ENCODE measurements at regions not wholly inside any gene's neighbourhood (a gene's known extent, or its start where the extent isn't known, plus 50 kb on each side); places are given as distances from the start of the nearest gene placed in this dataset.
"Not testable (repeated sequence)": the region's sequence is repeated elsewhere in the genome, so short reads cannot be mapped to it uniquely, and the experiment has no call there.

DNA sequence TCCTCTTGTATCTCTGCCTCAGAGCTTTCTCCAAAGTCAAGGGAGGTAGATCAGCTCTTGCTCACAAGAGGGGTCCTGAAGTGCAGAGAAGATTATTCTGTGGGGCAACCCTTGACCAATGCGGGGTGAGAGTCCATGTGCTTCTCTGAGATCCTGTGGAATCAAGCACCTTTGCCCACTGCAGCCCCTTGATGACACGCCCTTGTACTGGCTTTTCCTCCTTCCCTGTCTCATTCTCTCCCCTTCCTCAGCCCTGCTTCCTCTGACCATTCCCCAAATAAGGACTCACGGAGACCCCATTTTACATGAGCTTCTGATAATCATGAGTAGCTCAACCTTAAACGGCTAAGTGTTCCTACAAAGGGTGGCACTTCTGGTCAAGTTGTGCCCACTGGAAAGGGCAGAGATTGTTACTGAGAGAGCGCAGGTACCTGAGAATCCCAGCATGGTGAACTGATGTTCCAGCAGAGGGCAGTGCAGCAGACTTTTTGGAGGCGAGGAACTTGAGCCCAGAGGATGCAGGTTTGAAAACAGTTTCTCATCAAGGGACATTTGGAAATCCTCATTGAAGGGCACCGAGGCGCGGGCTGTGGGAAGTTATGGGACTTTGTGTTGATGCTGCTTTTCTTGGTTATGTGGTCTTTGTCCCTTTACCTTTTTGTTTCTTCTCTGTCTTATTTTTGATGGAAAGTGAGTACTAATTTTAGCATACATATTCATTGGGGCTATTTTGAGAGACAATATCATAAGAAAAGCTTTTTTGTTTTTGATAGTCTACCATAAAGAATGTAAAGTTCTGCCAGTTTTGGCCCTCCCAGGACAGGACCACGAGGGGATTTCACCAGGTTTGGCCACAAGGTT, 201.3 kb downstream of the RBM46 start:
- DNase-seq (ENCODE audit: low read depth in 2 of 3, low spot score in 1 of 3): peak; percentile 2 to 25 (median 13)

DNA sequence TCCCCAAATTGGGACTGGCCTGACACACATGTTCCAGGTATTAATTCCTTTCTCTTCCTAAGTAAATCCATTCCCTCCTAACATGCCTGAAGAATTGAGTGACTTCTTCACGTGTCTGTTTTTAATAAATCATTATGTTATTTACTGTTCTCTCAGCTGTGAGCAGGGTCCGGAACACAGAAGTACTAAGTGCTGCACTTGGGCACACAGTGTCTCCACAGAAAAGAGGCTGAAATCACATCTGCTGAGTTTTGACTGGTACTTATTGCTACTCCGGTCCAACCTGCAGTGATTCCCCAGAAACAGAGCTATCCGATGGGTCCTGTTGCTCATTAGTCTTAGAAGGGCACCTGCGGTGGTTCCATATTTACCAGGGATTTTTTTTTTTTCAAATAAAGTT, 202.6 kb downstream of the RBM46 start:
- DNase-seq (ENCODE audit: low read depth in 2 of 3, low spot score in 1 of 3): no peak

DNA sequence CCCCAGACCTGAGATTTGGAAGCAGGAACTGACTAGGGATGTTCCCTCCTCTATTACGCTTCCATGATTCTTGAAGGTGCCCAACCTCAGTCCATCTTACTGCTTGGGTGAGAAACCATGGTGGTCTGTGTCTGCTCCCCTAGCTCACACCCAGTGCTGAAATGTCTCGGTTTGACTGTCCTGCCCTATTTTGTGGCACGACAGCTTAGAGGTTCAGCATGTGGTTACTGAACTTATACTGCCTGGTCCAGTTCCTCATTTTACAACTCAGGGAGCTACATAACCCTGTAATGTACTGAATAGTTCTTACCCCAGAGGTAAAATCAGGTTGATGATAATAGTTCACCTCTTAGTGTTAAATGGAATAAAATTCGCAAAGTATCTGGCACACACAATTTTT, 203.1 kb downstream of the RBM46 start:
- DNase-seq (ENCODE audit: low read depth in 2 of 3, low spot score in 1 of 3): no peak

DNA sequence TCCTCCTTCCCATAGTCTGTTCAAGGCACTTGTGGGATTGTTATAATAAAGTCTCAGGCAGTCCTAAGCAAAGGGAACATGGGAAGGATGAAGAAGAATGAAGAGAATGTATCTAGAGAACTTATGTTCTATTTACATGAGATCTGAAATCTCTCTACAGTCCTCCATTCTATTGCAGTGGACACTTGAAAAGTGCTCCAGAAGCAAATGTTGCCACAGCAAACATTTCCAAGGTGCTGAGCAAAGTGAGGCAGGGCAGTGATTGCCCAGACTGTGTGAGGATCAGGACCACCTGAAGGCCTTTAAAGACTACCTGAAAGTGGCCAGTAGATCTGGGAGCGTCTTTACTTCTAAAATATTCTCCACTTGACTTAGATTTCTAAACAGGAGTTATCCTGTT, 203.5 kb downstream of the RBM46 start:
- no peak for DNase-seq (ENCODE audit: low read depth in 2 of 3, low spot score in 1 of 3)

DNA sequence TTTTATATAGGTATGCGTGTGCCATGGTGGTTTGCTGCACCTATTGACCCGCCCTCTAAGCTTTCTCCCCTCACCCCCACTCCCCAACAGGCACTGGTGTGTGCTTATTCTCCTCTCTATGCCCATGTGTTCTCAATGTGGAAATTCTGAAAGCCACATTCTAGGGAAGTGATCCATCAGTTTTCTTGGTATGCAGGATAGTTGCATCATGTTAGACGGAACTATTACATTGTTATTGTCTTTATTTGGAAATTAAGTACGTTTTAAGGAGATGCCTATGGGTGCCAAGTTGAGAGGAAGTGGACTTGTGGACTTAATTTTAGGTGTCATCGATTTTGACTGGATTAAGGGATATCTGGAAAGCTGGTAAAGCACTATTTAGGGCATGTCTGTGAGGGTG, 204.6 kb downstream of the RBM46 start:
- no peak for DNase-seq (ENCODE audit: low read depth in 2 of 3, low spot score in 1 of 3)

DNA sequence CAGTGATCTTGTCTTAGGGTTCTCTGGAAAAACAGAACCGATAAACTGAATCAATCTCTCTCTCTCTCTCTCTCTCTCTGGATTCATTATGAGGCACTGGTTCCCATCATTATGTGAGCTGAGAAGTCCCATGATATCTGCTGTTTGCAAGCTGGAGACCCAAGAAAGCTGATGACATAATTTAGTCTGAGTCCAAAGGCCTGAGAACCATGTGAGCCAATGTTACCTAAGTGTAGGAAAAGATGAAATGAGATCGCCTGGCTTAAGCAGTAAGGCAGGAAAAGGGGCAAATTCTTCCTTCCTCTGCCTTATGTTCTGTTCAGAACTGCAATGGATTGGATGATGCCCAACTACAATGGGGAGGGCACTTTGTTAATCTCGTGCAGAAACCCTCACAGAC, 207.4 kb downstream of the RBM46 start:
- DNase-seq (ENCODE audit: low read depth in 2 of 3, low spot score in 1 of 3): no peak

DNA sequence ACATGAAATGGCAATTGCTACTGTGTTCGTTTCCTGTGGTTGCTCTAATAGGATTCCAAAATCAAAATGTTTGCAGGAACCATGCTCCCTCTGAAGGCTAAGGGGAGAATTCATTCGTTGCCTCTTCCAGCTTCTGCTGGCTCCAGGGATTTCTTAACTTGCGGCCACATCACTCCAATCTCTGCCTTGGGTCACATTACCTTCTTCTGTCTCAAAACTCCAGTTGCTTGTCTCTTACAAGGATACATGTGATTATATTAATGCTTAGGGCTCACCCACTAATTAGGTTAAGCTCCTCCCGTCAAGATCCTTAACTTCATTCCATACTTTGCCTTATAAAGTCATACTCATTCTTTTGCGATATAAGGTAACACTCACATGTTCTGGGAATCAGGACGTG, 208.4 kb downstream of the RBM46 start:
- DNase-seq (ENCODE audit: low read depth in 2 of 3, low spot score in 1 of 3): no peak

DNA sequence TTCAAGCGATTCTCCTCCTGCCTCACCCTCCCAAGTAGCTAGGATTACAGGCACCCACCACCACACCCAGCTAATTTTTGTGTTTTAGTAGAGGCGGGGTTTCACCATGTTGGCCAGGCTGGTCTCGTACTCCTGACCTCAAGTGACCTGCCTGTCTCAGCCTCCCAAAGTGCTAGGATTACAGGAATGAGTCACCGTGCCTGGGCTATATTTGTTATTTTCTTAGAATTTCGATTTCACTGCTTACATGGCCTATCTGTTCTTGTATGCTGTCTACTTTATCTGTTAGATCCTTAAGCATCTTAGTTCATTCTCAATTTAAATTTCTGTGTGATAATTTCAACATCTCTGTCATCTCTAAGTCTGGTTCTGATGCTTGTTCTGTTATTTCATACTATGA, 210.6 kb upstream of the NPY2R start:
- DNase-seq (ENCODE audit: low read depth in 2 of 3, low spot score in 1 of 3): not testable (repeated sequence)

DNA sequence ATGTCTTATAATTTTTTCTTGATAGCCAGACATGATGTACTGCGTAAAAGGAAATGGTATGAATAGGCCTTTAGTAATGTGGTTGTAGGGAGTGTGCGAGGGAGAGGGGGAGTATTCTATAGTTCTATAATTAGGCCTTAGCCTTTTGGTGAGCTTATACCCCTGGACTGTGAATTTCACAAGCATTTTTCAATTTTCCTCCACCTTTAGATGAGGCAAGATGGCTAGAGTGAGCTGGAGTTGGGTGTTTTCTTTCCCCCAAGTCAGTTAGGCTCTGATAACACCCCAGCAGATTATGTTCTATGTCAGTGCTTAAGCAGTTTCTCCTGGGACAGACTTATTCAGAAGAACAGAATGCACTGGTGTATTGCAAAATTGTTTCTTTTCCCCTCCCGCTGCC, 210.2 kb upstream of the NPY2R start:
- DNase-seq (ENCODE audit: low read depth in 2 of 3, low spot score in 1 of 3): no peak

DNA sequence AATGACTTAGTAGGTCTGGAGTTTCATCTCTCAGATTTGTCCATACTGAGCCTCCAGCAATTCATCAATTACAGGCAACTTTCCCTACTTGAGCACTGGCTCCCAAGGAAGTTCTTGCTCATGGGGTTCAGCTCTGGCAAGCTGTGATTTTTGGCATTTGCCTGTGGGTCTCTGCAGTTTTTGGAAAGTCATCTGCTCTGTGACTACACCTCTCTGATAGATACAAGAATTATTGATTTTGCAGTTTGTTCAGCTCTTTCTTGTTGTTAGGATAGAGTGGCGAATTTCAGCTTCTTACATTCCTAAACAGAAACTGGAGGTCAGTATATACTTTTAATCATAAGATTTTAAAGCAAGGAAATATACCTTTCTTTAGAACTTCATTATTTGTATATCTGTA, 209.7 kb upstream of the NPY2R start:
- no peak for DNase-seq (ENCODE audit: low read depth in 2 of 3, low spot score in 1 of 3)

DNA sequence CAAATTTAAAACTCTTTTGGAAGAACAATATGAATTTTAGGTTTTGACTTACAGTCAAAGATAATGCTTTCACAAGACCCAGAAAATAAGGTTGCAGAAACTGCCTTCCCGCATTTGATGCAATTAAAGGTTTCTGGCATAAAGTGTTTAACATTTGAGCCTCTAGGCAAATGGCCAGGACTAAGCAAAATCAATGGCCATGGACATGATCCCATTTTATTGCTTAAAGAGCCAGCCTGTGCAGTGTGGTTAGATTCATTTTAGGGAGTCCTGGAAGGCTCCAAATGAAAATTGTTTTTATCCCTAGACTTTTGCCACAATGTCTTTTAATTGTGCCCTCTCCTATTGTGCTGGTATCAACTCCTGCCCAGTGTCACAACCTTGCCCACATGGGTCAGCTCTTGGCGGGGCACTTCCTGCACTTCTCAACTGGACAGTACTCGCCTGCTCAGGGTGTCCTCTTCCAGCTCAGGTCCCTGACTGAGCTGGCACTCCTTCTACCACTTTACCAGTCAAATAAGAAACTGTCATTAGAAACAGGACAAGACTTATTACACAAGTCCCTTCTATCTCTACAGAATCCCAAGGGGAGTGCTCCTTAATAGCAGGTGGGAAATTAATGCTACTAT, 208.4 kb upstream of the NPY2R start:
- no peak for DNase-seq (ENCODE audit: low read depth in 2 of 3, low spot score in 1 of 3)

DNA sequence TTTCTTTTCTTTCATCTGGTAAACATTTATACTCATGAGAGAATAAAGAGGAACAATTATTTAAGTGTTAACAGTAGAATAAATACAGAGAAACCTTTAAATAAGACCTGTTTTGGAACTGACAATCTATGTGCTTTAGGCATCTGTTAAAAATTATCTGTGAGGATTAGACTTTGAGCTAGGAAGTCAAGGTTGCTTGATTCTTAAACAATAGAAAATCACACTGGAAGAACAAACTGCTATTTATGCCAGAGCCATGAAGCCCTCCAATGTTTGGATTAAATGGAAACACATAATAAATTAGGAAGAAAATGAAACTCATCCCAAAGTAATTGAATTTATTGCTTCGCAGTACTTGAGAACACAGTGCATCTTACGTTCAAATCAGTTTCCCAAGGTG, 207.2 kb upstream of the NPY2R start:
- no peak for DNase-seq (ENCODE audit: low read depth in 2 of 3, low spot score in 1 of 3)

DNA sequence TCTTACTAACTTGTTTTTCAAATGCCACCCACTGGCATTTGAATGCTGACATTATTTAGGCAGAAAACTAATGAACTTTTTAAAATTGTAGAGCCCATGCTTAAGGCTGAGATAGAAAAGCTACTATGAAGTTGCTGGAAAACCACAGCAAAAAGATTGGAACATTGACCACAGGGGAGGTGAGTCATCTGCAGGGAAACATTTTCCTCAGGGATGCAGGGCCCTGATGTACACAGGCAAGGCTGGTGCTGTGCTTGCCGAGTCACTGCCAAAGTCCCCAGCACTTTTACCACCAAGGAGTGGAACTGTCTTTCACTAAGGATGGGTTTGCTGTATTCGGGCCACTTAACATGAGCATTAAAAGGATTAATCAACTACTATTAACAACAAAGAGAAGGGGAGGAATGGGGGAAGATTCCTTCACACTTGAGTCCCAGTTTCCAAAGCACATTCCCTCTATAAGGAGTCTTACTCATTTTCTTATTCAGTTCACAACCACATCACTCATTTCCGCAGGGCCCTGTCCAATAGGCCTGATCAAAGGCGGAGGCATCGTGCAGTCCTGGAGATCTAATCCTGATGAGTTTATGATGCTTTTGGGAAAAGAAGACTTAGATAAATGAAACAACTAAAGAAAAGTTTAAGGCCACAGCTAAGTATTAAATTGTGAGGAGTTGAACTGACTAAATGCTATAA, 202.9 kb upstream of the NPY2R start:
- DNase-seq (ENCODE audit: low read depth in 2 of 3, low spot score in 1 of 3): no peak

DNA sequence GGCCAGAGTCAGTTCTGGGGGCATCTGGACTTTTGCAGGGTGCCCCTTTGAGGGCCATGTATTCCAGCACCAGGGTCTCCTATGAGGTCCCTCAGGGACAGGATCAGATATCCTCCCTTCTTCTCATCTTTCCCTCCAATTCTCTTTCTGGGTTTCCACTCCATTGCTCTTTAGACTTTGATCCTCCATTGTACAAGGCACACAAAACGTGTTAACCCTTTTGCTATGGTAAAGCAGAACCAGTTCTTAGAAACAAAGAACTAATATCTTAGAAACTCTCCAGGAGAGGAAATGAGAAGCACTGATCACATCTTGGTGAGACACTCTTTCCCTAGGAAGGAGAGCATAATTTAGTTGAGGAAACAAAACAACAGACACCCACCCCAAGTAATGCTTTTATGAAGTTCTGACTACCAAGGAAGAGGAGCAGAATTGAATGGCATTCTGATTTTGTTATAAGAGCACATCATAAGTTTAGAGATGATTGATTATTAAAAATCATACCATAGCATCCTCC, 200.7 kb upstream of the NPY2R start:
- no peak for DNase-seq (ENCODE audit: low read depth in 2 of 3, low spot score in 1 of 3)

DNA sequence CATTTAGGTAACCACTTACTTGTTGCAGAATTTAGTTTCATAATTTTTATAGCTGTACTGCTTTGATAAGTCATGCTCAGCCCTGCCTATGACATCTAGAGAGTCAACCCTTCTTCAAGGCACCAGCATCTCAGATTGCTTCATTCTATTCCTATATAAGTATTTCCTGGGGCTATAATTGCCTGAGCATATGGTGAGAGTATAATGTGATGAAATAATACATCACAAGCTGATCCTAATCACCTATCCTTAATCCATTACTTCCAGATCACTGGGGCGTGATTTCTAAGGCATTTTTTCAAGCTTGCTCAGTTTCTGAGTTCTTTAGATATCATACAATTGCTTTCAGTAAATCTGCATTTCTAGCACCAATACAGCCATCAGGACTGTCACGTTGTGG, 200.0 kb upstream of the NPY2R start:
- no peak for DNase-seq (ENCODE audit: low read depth in 2 of 3, low spot score in 1 of 3)

DNA sequence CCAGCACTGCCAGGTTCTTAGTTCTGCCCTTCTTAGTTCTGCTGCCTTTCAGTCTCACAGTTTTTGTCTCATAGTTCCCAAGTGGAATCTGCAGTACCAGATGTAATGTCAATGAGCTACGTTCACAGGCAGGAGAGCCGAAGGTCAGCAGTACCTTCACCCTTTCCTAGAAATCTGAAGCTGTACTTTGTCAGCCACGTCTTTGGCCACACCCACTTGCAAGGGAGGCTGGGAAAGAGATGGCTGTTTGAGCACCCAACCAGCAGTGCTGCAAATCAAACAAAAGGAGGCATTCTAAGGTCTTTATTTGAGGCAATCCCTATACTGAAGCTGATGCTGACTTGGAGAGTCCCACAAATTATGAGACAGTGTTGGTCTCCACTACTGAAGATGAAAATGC, 199.1 kb upstream of the NPY2R start:
- DNase-seq (ENCODE audit: low read depth in 2 of 3, low spot score in 1 of 3): no peak

DNA sequence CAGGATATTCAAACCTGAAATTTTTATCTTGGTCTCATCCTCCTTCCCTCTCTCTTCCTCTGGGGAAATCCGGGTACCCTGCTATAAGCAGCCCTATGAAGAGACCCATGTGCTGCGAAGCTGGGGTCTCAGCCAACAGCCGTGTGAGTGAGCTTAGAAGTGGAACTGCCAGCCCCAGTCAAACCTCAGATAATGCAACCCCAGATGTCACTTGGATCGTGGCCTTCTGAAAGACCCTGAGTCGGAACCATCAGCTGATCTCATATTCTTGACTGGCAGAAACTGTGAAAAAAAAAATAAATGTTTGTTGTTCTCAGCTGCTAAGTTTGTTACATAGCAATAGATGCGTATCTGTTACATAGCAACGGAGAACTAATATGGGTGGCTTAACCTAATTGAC, 198.1 kb upstream of the NPY2R start:
- no peak for DNase-seq (ENCODE audit: low read depth in 2 of 3, low spot score in 1 of 3)

DNA sequence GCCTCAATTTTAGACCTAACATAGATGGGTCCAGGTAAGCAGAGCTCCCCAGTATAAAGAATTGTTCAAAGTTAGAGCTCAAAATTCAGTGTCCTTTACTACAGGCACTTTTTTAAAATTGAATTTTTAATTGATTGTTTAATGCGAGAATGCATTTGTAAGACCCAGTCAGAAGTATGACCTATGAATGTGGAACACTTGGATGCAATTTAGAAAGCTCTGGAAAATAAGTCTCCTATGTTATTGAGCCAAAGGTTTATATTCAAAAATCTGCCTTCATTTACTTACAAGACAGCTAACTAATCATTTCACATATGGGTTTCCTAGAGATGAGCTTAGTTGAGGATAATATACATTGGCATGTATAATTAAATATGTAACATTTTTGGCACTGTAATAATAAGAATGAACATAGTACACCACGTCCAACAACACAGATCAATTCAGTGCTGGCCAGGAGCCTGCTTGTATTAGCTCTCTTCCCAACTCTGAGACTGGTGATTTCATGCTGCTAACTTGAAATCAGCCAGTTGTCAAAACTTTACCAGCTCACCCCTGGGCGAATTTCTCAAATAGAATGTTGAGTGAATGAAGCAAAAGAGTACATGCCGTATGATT, 197.2 kb upstream of the NPY2R start:
- no peak for DNase-seq (ENCODE audit: low read depth in 2 of 3, low spot score in 1 of 3)

DNA sequence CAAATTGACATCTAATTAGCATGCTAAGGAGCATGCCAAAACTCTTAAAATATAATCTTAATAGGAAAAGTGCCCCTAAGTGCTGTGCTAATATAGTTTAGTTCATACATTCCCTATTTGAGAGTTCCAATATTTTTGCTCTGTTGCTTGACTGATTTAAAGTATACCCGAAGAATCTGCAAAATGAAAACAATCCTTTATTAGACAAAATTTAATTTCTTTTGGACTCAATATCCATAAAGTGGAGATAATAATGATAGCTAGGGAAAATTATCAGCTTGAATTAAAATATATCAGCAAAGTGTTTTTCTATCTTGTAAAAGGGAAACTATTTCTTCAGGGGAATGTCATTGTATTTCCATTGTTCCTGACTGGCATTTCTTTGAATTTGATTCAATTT, 196.0 kb upstream of the NPY2R start:
- DNase-seq (ENCODE audit: low read depth in 2 of 3, low spot score in 1 of 3): no peak

DNA sequence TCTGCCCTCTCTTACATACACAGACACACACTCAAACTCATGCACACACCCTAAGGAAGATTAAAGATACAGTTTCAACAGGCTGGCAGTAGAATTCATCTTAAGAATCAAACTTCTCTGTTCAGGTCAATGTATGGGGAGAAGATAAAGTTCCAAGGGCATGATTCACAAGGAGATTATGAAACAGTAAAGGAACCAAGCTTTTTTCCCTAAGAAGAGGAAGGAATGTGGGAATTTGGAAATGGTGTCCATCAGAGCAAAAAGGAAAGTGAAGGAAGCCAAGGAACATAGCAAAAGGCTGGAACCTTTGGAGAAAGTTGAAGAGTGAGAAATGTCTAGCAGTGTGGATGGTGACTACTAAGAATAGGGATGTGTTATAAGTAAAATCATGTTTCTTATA, 191.0 kb upstream of the NPY2R start:
- no peak for DNase-seq (ENCODE audit: low read depth in 2 of 3, low spot score in 1 of 3)

DNA sequence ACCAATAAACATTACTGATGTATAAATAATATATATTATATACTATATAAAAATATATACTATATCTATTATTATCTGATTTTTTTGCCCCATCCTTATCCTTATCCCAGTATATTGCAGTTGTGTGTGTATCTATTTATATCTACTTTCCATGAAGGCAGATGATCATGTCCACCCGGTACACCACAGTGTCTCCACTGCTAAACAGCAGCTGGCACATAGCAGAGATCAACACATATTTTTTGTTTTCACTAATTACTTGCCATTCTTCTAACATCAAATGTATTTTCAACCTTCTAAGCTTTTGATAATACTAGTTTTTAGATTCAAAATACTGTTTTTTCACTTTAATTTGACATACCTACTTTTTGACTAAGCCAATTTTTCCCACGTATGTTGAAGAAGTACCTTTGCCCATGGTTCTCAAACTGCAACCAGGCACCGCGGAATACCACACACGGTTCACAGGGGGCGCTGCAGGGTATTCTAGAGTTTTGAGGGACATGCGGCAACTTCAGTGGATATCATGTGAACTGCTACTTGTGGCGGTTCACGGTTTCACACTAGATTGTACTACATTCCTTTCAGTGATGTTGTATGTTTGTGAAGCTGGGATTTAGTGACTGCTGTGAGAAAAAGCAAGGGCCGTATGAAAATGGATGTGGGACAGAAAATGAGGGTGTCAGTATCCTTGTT, 182.5 kb upstream of the NPY2R start:
- DNase-seq (ENCODE audit: low read depth in 2 of 3, low spot score in 1 of 3): peak; percentile 0 to 2 (median 1)

Data from stimulated activated CD4-positive, alpha-beta T cell treated with anti-CD3 and anti-CD28 coated beads, Interleukin-12 subunit alpha, Interleukin-12 subunit beta, amount 100 ng/mL, for 48 hours (primary cell).